ENCODE measurements at regions not wholly inside any gene's neighbourhood (a gene's known extent, or its start where the extent isn't known, plus 50 kb on each side); places are given as distances from the start of the nearest gene placed in this dataset.
"Not testable (repeated sequence)": the region's sequence is repeated elsewhere in the genome, so short reads cannot be mapped to it uniquely, and the experiment has no call there.

DNA sequence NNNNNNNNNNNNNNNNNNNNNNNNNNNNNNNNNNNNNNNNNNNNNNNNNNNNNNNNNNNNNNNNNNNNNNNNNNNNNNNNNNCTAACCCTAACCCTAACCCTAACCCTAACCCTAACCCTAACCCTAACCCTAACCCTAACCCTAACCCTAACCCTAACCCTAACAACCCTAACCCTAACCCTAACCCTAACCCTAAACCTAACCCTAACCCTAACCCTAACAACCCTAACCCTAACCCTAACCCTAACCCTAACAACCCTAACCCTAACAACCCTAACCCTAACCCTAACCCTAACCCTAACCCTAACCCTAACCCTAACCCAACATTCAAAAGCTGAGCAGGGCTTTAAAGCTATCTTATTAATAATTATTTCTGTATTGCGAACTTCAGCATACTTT lies 182.5 kb upstream of the FAM20C start:
- H3K4me1 ChIP-seq (ENCODE audit: control insufficient read depth in 3 of 3, insufficient read depth in 3 of 3, low read length in 3 of 3); H3K27me3 ChIP-seq (ENCODE audit: control insufficient read depth in 3 of 3, insufficient read depth in 3 of 3, low read length in 3 of 3); H3K9ac ChIP-seq (ENCODE audit: low read depth in 1 of 3, low read length in 3 of 3); H3K4me3 ChIP-seq (ENCODE audit: low read length in 3 of 3); H3K36me3 ChIP-seq (ENCODE audit: control insufficient read depth in 3 of 3, insufficient read depth in 3 of 3, low read length in 3 of 3); H3K27ac ChIP-seq (ENCODE audit: low read depth, low read length); H3K9me3 ChIP-seq (ENCODE audit: control insufficient read depth in 3 of 3, low read length in 3 of 3): not testable (repeated sequence)

DNA sequence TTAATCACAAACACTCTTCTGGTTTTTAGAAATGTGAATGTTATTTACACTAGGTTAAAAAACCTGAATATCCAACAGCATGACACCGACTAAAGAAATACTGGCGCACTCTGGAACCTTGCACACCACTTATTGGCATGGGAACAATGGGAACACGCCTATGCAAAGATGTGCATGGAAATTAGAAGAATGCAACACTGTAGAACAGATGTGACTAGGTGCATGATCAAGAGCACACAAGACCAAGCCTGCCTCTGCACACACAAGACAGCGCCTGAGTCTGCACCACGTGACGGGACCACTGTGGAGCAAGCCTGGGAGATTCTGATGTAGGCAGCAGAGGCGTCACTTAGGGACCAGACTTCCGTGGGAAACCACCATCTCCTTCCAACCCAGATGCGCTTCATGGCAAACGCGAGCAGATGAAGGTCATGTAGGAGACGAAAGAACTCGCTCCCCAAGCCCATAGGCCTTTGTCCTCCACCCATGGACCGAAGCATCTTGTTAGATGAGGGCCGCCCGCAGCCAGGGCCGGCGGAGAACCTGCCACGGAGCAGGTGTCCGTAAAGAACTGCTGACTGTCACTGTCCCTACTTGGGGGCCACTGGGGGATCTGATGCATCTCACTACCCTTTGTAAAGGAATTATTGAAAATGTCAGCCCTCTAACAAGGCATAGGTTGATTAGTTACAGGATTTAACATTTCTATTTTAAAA lies 159.6 kb upstream of the FAM20C start:
- H3K27ac ChIP-seq (ENCODE audit: low read depth, low read length); H3K9me3 ChIP-seq (ENCODE audit: control insufficient read depth in 3 of 3, low read length in 3 of 3); H3K27me3 ChIP-seq (ENCODE audit: control insufficient read depth in 3 of 3, insufficient read depth in 3 of 3, low read length in 3 of 3); H3K36me3 ChIP-seq (ENCODE audit: control insufficient read depth in 3 of 3, insufficient read depth in 3 of 3, low read length in 3 of 3); H3K9ac ChIP-seq (ENCODE audit: low read depth in 1 of 3, low read length in 3 of 3); H3K4me3 ChIP-seq (ENCODE audit: low read length in 3 of 3); H3K4me1 ChIP-seq (ENCODE audit: control insufficient read depth in 3 of 3, insufficient read depth in 3 of 3, low read length in 3 of 3): not testable (repeated sequence)

DNA sequence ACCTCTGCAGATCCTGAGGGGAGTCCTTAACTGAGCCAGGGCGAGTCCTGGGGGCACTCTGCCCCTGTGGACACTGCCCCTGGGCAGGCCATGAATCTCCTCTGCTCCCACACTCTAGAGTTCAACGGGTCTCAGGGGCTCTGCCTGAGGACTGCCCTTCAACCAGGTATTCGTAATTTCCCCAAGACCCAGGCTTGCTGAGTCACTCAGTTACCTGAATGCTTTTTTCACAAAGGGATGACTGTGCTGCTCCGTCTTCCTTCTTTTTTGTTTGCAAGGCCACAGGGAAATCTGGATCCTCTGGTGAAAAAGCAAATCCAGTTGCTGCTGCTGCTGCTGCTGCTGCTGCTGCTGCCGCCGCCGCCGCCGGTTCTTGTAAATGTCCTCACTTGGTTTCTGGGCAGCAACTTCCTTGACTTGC lies 157.2 kb upstream of the FAM20C start:
- H3K4me3 ChIP-seq (ENCODE audit: low read length in 3 of 3); H3K4me1 ChIP-seq (ENCODE audit: control insufficient read depth in 3 of 3, insufficient read depth in 3 of 3, low read length in 3 of 3); H3K27ac ChIP-seq (ENCODE audit: low read depth, low read length): not testable (repeated sequence)

DNA sequence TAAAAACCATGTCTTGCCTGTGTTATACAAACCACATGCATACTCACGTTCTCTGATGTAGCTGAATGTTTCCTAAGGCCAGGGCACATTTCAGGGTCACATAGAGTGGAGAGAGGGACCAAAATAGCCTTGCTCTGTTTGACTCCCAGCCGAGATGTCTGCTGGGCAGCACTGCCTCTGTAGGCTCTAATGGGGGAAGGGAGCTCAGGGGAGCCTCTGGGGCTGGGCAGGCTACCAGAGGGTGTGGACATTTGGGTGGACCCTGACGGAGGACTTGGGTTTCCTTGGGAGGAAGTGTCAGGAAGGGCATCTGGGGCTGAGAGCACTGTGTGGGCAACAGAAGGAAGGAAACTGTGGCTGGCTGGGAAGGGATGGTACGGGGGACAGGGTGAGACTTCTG lies 155.8 kb upstream of the FAM20C start:
- not testable (repeated sequence) for H3K27ac ChIP-seq (ENCODE audit: low read depth, low read length); H3K4me3 ChIP-seq (ENCODE audit: low read length in 3 of 3); H3K9ac ChIP-seq (ENCODE audit: low read depth in 1 of 3, low read length in 3 of 3); H3K4me1 ChIP-seq (ENCODE audit: control insufficient read depth in 3 of 3, insufficient read depth in 3 of 3, low read length in 3 of 3); H3K36me3 ChIP-seq (ENCODE audit: control insufficient read depth in 3 of 3, insufficient read depth in 3 of 3, low read length in 3 of 3); H3K27me3 ChIP-seq (ENCODE audit: control insufficient read depth in 3 of 3, insufficient read depth in 3 of 3, low read length in 3 of 3); H3K9me3 ChIP-seq (ENCODE audit: control insufficient read depth in 3 of 3, low read length in 3 of 3)

More for the DNA sequence above, 157.2 kb upstream of the FAM20C start:
- not testable (repeated sequence) for H3K36me3 ChIP-seq (ENCODE audit: control insufficient read depth in 3 of 3, insufficient read depth in 3 of 3, low read length in 3 of 3); H3K9me3 ChIP-seq (ENCODE audit: control insufficient read depth in 3 of 3, low read length in 3 of 3); H3K9ac ChIP-seq (ENCODE audit: low read depth in 1 of 3, low read length in 3 of 3); H3K27me3 ChIP-seq (ENCODE audit: control insufficient read depth in 3 of 3, insufficient read depth in 3 of 3, low read length in 3 of 3)

DNA sequence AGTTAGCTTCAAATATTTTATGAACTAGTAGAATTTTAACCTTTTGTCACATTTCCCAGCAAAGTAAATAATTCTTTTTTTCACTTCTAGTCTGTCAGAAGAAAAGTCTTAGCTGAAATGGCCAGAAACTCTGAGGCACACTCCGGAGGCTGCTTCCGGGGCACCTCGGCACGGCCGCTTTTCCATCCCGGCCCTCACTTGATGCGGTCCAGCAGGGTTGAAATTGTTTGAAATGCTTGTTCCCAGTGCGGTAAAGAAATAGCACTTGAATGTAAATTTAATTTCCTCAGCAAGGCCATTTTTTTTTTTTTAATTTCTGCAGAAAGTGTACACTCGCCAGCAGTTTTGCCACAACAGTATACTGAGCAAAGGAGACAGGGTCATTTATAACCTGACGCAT lies 154.7 kb upstream of the FAM20C start:
- H3K9ac ChIP-seq (ENCODE audit: low read depth in 1 of 3, low read length in 3 of 3); H3K9me3 ChIP-seq (ENCODE audit: control insufficient read depth in 3 of 3, low read length in 3 of 3); H3K4me3 ChIP-seq (ENCODE audit: low read length in 3 of 3); H3K27me3 ChIP-seq (ENCODE audit: control insufficient read depth in 3 of 3, insufficient read depth in 3 of 3, low read length in 3 of 3); H3K4me1 ChIP-seq (ENCODE audit: control insufficient read depth in 3 of 3, insufficient read depth in 3 of 3, low read length in 3 of 3); H3K27ac ChIP-seq (ENCODE audit: low read depth, low read length); H3K36me3 ChIP-seq (ENCODE audit: control insufficient read depth in 3 of 3, insufficient read depth in 3 of 3, low read length in 3 of 3): not testable (repeated sequence)

DNA sequence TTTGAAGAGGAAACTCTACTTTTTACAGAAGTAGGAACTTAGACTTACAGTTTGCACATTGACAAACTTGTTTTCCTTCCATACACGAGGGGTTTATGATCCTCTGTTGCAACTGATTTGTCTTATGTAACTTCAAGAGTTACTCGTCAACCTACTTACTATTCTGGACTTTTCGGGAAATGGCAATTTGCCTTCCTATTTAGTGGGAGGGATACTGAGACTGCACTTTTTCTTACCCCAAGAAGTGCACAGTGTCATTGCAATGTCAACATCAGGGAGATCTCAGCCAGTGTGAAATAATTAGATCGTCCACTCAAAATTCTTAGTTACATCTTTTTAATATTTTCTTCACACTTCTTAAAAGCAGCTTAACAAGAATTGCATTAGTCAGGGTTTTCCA lies 153.9 kb upstream of the FAM20C start:
- H3K9ac ChIP-seq (ENCODE audit: low read depth in 1 of 3, low read length in 3 of 3); H3K9me3 ChIP-seq (ENCODE audit: control insufficient read depth in 3 of 3, low read length in 3 of 3); H3K27me3 ChIP-seq (ENCODE audit: control insufficient read depth in 3 of 3, insufficient read depth in 3 of 3, low read length in 3 of 3); H3K4me3 ChIP-seq (ENCODE audit: low read length in 3 of 3); H3K36me3 ChIP-seq (ENCODE audit: control insufficient read depth in 3 of 3, insufficient read depth in 3 of 3, low read length in 3 of 3); H3K4me1 ChIP-seq (ENCODE audit: control insufficient read depth in 3 of 3, insufficient read depth in 3 of 3, low read length in 3 of 3); H3K27ac ChIP-seq (ENCODE audit: low read depth, low read length): not testable (repeated sequence)

DNA sequence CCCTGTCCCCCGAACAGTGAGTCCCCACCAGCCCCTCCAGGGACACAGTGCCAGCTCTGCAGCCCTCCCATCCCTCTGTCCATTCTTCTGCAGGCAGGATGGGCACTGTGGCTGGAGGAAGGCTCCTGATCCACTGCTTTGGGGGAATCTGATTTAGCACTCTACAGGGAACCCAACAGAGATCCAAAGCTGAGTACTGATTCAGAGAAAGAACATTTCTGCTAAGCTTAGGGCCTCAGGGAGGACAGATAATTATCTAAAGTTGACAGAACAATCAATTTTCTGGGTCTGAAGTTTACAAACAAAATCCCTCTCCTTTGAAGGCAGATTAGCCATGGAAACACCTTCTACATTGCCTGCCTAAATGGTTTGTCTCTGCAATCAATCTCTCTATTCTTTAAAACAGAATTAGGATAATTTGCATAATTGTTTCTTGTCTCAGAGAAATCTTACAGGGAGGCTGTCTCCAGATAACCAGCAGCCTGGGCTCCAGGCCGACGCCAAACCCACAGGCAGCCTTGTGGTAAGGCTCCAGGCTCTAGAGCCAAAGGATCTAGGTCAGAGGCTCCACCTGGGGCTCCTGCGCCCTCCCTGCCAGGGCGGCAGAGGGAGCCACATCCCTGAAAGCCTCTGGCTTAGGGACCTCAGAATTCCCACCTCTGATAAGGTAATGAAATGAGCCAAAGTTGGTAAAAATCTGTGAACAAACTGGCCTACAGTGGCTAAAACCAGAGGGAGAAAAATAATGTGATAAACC lies 152.2 kb upstream of the FAM20C start:
- not testable (repeated sequence) for H3K9me3 ChIP-seq (ENCODE audit: control insufficient read depth in 3 of 3, low read length in 3 of 3); H3K36me3 ChIP-seq (ENCODE audit: control insufficient read depth in 3 of 3, insufficient read depth in 3 of 3, low read length in 3 of 3); H3K4me3 ChIP-seq (ENCODE audit: low read length in 3 of 3); H3K27ac ChIP-seq (ENCODE audit: low read depth, low read length); H3K9ac ChIP-seq (ENCODE audit: low read depth in 1 of 3, low read length in 3 of 3); H3K4me1 ChIP-seq (ENCODE audit: control insufficient read depth in 3 of 3, insufficient read depth in 3 of 3, low read length in 3 of 3)
- H3K27me3 ChIP-seq (ENCODE audit: control insufficient read depth in 3 of 3, insufficient read depth in 3 of 3, low read length in 3 of 3), result peaks cover 11 to 16% (median 16%) of the 10 kb centered on the region in 3 donors

DNA sequence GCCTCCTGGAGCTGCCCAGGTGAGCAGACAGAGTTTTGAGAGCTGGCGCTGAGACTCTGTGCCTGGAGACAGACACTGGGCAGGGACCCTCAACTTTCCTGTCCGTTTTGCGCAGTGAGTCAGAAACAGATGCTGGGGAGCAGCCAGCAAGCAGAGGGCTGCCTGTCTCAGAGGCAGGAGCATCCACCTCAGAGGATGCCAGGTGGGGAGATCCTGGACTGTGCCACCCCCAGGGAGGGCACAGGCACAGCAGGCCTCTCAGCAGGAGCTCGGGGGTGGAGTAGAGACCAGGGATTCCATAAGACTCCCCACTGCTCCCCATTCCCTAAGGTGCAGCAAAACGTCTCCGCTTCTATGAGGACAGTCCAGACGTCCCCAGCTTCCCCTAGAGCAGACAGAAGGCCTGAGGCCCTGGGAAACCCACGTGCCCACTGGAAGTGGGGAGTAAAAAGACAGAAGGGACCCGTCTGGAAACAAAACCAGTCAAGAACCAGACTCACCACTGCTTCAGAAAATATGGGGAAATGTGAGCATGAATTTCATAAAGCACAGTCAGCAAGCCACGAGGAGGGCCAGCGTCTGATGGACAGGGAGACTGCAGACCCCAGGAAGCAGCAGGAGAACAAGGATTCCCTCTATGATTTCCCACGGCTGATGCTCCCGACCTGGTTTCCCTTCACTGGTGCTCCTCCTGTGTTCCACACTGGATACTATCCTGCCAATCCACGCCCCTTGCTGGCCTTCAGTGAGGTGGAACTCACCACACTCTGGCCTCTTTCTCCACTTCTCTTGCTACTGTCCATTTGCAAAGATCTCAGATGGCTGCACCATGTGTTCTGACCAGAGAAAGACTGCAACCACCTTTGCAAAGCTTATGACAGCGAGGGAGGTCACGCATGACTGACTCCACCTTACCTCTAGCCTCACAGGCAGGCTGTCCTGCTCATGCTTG lies 151.3 kb upstream of the FAM20C start:
- no peaks in the 10 kb centered on the region for H3K36me3 ChIP-seq (ENCODE audit: control insufficient read depth in 3 of 3, insufficient read depth in 3 of 3, low read length in 3 of 3)
- no peak overlapping the region for H3K4me3 ChIP-seq (ENCODE audit: low read length in 3 of 3)
- no peaks in the 10 kb centered on the region for H3K9me3 ChIP-seq (ENCODE audit: control insufficient read depth in 3 of 3, low read length in 3 of 3)
- peaks cover 11 to 23% (median 16%) of the 10 kb centered on the region in 3 donors for H3K27me3 ChIP-seq (ENCODE audit: control insufficient read depth in 3 of 3, insufficient read depth in 3 of 3, low read length in 3 of 3)
- H3K27ac ChIP-seq (ENCODE audit: low read depth, low read length), result no peak overlapping the region
- no peak overlapping the region for H3K9ac ChIP-seq (ENCODE audit: low read depth in 1 of 3, low read length in 3 of 3)
- H3K4me1 ChIP-seq (ENCODE audit: control insufficient read depth in 3 of 3, insufficient read depth in 3 of 3, low read length in 3 of 3), result peaks cover 0 to 5% (median 0%) of the 10 kb centered on the region in 3 donors

DNA sequence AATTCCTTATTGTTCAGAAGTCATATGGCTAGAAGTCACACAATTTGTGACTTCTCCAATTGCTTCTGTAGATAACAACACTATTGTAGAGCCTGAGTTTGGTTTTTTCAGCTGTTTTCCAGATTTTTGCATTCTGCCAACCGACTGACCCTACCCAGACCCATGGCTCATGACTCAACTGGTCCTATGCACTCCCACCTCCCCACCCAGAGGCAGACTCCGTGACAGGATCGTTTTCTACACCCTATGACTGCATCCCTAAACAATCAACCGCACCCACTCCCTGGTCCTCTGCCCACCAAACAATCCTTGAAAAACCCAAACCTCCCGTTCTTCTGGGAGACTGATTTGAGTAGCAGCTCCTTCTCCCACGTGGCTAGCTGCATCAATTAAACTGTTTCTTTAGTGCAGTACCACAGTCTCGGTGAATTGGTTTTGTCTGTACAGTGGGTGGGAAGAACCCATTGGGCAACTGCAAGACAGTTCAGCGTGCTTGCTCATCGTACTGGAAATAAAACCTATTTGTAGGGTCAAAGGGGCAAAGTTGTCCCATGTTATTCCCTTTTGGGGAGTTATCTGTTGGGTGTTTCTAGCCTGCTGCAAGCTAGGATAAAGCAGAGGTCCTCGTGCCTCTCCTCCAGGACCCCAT lies 150.3 kb upstream of the FAM20C start:
- H3K4me3 ChIP-seq (ENCODE audit: low read length in 3 of 3), result no peak overlapping the region
- no peak overlapping the region for H3K9ac ChIP-seq (ENCODE audit: low read depth in 1 of 3, low read length in 3 of 3)
- no peak overlapping the region for H3K27ac ChIP-seq (ENCODE audit: low read depth, low read length)
- H3K27me3 ChIP-seq (ENCODE audit: control insufficient read depth in 3 of 3, insufficient read depth in 3 of 3, low read length in 3 of 3), result peaks cover 15 to 23% (median 16%) of the 10 kb centered on the region in 3 donors
- H3K4me1 ChIP-seq (ENCODE audit: control insufficient read depth in 3 of 3, insufficient read depth in 3 of 3, low read length in 3 of 3), result peaks cover 0 to 5% (median 0%) of the 10 kb centered on the region in 3 donors
- H3K9me3 ChIP-seq (ENCODE audit: control insufficient read depth in 3 of 3, low read length in 3 of 3), result no peaks in the 10 kb centered on the region
- no peaks in the 10 kb centered on the region for H3K36me3 ChIP-seq (ENCODE audit: control insufficient read depth in 3 of 3, insufficient read depth in 3 of 3, low read length in 3 of 3)

Measured in skeletal muscle tissue (tissue), 3 donors.